RWPE1 (cell line): ENCODE measurements at regions not wholly inside any gene's neighbourhood (a gene's known extent, or its start where the extent isn't known, plus 50 kb on each side); places are given as distances from the start of the nearest gene placed in this dataset.

Experiments used
- CTCF ChIA-PET: fragments of 350-600 bp; sonication (Branson Sonifier 250); formaldehyde crosslinking; extraction: SDS; loops from one replicate; lab custom pipeline; 2021; lab: Yijun Ruan, JAX
- POLR2A ChIA-PET: fragments of 400-600 bp; formaldehyde crosslinking; extraction: SDS; loops from one replicate; lab custom pipeline; 2020; ENCODE audit warnings: antibody characterized with exemption; ENCODE audit not compliant: low non-redundant PET; lab: Yijun Ruan, JAX
- DNase-seq: peaks from one replicate; pipeline ENCODE4 v3.0.0; 2012; ENCODE audit warnings: low spot score
- H3K27ac ChIP-seq: fragments of 450-650 bp; 2 replicates; pipeline ENCODE4 v1.5.1; 2017
- TF ChIP-seq, protein P1 (sequence below): fragments of 450-650 bp; conservative IDR thresholded peaks from 2 replicates; pipeline ENCODE4 v1.5.1; 2017; ENCODE audit warnings: low read depth, mild to moderate bottlenecking

DNA sequence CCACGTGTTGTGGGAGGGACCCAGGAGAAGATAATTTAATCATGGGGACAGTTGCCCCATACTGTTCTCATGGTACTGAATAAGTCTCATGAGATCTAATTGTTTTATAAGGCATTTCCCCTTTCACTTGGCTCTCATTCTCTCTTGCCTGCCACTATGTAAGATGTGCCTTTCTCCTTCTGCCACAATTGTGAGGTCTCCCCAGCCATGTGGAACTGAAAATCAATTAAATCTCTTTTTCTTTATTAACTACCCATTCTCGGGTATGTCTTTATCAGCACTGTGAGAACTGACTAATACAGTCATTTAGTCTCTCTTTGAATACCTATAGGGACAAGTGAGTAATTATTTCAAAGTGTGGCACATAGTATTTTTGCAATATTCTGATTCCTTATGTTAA, 269.2 kb upstream of the SMARCA2 start:
- TF ChIP-seq, protein P1, sequence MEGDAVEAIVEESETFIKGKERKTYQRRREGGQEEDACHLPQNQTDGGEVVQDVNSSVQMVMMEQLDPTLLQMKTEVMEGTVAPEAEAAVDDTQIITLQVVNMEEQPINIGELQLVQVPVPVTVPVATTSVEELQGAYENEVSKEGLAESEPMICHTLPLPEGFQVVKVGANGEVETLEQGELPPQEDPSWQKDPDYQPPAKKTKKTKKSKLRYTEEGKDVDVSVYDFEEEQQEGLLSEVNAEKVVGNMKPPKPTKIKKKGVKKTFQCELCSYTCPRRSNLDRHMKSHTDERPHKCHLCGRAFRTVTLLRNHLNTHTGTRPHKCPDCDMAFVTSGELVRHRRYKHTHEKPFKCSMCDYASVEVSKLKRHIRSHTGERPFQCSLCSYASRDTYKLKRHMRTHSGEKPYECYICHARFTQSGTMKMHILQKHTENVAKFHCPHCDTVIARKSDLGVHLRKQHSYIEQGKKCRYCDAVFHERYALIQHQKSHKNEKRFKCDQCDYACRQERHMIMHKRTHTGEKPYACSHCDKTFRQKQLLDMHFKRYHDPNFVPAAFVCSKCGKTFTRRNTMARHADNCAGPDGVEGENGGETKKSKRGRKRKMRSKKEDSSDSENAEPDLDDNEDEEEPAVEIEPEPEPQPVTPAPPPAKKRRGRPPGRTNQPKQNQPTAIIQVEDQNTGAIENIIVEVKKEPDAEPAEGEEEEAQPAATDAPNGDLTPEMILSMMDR, result no peak
- ChIA-PET POLR2A (no interaction called here), CTCF (interaction anchor here (0.7 kb wide), 1 partner anchor 66 kb away, joined by 3 read pairs; no protein-coding TSS in a partner anchor)
- H3K27ac ChIP-seq, result no peak overlapping the region
- no peak for DNase-seq

DNA sequence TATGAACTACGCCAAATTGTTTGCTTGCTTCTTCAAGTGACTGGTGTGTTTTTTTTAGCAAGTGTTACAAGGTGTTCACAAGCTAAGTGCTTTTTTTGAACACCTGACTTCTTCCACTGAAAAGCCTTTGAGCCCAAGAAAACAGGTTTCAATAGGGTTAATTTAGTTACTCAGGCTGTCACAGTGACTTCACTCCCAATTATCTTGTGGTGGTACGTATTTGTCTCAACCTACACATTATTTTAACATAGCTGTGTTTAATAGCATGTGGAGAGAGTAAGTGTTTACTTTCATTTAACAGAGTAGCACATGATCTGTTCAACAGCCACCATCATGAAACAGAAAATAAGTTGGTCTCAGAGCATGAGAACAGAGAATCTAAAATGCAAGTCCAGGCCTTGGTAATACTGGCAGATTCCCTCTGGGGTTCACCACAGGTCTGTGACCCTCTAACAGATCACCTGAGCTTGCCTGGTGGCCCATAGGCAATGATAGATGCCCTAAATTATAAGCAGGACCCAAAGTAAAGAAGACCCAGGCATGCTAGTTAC, 267.7 kb upstream of the SMARCA2 start:
- TF ChIP-seq, protein P1, result no peak
- ChIA-PET CTCF (no interaction called here), POLR2A (no interaction called here)
- H3K27ac ChIP-seq, result no peak overlapping the region
- no peak for DNase-seq

DNA sequence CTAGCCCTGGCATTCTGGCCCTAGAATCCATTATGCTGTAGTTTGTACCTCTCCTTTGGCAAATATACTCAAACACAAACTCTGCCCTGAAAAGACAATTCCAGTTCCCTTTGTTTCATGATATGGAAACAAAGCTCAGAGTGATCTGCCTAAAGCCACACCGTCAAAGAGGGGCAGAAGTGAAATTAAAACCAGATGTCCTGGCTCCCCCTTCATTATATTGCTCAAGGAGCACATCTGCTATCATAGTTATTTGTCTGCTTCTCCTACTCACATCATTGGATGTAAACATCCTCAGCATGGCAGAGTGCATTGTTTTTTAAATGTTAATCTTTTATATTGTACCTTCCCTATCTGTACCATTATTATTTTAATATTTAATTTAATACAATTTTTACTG, 266.7 kb upstream of the SMARCA2 start:
- ChIA-PET CTCF (no interaction called here), POLR2A (no interaction called here)
- DNase-seq, result no peak
- TF ChIP-seq, protein P1, result no peak
- no peak overlapping the region for H3K27ac ChIP-seq

DNA sequence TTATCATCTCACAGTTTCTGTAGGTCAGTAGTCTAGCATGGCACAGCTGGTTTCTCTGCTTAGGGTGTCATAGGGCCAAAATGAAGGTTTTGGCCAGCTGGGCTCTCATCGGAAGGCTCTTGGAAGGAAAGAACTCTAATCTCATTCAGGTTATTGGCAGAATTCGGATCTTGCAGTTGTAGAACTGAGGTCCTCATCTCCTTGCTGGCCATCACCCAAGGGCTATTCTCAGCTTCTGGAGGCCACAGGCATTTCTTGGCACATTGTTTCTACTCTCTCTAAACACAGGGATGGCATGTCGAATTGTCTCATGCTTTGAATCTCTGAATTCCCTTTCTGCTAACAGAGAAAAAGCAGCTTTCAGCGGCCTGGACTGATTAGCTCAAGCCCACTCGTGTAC, 258.0 kb upstream of the SMARCA2 start:
- ChIA-PET POLR2A (no interaction called here), CTCF (no interaction called here)
- no peak for DNase-seq
- TF ChIP-seq, protein P1, result no peak
- no peak overlapping the region for H3K27ac ChIP-seq

DNA sequence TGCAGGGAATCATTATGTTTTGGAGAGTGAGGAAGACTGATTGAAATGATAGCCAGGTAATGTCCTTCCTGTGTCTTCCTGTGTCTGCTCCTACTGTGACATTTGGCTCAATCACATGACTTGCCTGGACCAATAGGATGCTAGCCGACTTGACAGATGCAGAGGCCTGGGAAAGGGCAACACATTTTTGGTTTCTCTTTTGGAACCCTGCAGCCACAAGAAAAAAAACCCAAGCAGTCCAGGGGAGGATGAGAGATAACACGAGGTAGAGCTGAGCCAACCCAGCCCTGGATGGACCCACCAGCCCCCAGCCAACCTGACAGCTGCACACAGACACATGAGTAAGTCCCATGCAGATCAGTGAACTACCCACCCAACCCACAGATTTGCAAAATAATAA, 256.1 kb upstream of the SMARCA2 start:
- TF ChIP-seq, protein P1, result no peak
- CTCF ChIA-PET, result no interaction called here
- POLR2A ChIA-PET, result no interaction called here
- no peak overlapping the region for H3K27ac ChIP-seq
- no peak for DNase-seq

DNA sequence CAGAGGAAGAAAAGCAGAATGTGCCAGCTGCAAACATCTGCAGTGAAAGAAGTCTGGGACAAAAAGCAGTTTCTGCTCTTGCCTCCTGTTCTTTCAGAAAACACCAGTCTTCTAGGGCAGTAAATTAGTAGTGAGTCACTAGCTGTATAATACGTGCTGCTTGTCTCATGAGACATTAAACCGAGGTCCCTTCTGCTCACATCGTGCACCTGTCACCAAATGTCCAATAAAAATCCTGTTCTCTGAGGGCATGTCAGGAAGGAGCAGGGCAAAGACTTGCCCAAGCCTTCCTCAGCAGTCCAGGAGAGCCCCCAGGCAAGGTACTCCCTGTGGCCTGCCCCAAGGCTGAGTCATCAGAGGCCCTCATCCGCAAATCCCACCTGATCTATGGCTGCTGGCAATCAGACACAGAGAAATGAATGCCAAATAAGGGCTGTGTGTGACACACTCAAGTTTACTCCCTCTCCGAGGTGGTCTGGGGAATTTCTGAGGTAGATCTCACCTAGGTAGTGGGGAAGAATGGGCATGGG, 255.3 kb upstream of the SMARCA2 start:
- POLR2A ChIA-PET, result no interaction called here
- H3K27ac ChIP-seq, result no peak overlapping the region
- TF ChIP-seq, protein P1, result no peak
- CTCF ChIA-PET, result no interaction called here
- no peak for DNase-seq
